BJ (cell line): ENCODE measurements at regions not wholly inside any gene's neighbourhood (a gene's known extent, or its start where the extent isn't known, plus 50 kb on each side); places are given as distances from the start of the nearest gene placed in this dataset.

Source experiments
- CTCF ChIA-PET: fragments of 350-600 bp; formaldehyde crosslinking; extraction: SDS; loops from one replicate; lab custom pipeline; 2021; ENCODE audit warnings: antibody characterized with exemption, inconsistent platforms; lab: Yijun Ruan, JAX
- POLR2A ChIA-PET: fragments of 300-600 bp; sonication (Branson Sonifier 250); formaldehyde crosslinking; extraction: SDS; loops from one replicate; lab custom pipeline; 2021; ENCODE audit warnings: antibody characterized with exemption; lab: Charles Lee
- DNase-seq: peaks from one replicate; pipeline ENCODE4 v3.0.0-alpha.2; 2011; ENCODE audit warnings: low read depth
- H3K27me3 ChIP-seq: 2 replicates; pipeline ENCODE4 v1.6.0; 2011; ENCODE audit warnings: low read length; ENCODE audit not compliant: control insufficient read depth, insufficient read depth
- H3K36me3 ChIP-seq: 2 replicates; pipeline ENCODE4 v1.5.1; 2011; ENCODE audit warnings: low read length; ENCODE audit not compliant: control insufficient read depth, insufficient read depth
- H3K4me3 ChIP-seq: 2 replicates; pipeline ENCODE4 v1.5.1; 2011; ENCODE audit warnings: low read depth, mild to moderate bottlenecking, control low read depth, low read length
- TF ChIP-seq, protein P1 (sequence below): IDR thresholded peaks from 2 replicates; pipeline ENCODE4 v1.5.1; 2011; ENCODE audit warnings: low read depth, mild to moderate bottlenecking, control low read depth, inconsistent platforms, low read length, moderate library complexity; ENCODE audit not compliant: insufficient read depth

DNA sequence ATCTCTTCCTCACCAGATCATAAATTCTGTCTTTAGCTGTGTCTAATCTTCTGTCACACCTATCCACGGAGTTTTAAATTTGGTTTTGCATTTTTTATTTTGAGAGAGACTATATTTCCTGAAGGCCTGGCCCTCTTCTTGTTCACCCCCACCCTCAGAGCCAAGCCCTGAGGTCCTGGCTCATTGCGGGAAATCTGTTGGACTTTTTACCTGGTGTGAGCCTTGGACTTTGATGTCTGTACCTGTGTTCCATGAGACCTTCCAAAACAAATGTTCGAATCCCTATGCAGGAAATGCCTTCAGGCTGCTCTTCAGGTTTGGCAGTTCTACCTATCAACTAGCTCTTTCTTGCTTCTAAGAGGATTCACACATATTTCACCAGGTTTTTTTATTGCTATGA is 175.2 kb upstream of the GRB10 start:
- ChIA-PET CTCF (no interaction called here), POLR2A (no interaction called here)
- TF ChIP-seq, protein P1, sequence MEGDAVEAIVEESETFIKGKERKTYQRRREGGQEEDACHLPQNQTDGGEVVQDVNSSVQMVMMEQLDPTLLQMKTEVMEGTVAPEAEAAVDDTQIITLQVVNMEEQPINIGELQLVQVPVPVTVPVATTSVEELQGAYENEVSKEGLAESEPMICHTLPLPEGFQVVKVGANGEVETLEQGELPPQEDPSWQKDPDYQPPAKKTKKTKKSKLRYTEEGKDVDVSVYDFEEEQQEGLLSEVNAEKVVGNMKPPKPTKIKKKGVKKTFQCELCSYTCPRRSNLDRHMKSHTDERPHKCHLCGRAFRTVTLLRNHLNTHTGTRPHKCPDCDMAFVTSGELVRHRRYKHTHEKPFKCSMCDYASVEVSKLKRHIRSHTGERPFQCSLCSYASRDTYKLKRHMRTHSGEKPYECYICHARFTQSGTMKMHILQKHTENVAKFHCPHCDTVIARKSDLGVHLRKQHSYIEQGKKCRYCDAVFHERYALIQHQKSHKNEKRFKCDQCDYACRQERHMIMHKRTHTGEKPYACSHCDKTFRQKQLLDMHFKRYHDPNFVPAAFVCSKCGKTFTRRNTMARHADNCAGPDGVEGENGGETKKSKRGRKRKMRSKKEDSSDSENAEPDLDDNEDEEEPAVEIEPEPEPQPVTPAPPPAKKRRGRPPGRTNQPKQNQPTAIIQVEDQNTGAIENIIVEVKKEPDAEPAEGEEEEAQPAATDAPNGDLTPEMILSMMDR: no peak

DNA sequence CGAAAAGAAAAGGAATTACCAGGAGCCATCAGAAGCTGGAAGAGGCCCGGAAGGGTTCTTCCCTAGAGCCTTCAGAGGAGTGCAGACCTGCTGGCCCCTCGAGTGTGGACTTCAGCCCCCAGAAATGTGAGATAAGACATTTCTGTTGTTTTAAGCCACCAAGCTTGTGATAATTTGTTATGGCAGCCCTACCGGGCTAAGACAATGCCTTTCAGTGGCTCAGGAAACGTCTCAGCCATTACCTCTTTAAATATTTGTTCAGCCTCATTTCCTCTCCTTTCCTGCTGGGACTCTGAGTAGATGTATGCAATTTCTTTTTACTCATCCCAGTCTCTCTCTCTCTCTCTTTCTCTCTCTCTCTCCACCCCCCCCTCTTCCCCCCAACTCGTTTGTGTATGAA is 174.7 kb upstream of the GRB10 start:
- ChIA-PET CTCF (no interaction called here), POLR2A (no interaction called here)
- no peak overlapping the region for H3K4me3 ChIP-seq
- no peak for DNase-seq
- TF ChIP-seq, protein P1: no peak
- H3K36me3 ChIP-seq: no peaks in the 10 kb centered on the region
- H3K27me3 ChIP-seq: no peaks in the 10 kb centered on the region

More for the DNA sequence above, 175.2 kb upstream of the GRB10 start:
- Histone ChIP-seq H3K36me3 (no peaks in the 10 kb centered on the region), H3K4me3 (no peak overlapping the region), H3K27me3 (no peaks in the 10 kb centered on the region)
- no peak for DNase-seq

DNA sequence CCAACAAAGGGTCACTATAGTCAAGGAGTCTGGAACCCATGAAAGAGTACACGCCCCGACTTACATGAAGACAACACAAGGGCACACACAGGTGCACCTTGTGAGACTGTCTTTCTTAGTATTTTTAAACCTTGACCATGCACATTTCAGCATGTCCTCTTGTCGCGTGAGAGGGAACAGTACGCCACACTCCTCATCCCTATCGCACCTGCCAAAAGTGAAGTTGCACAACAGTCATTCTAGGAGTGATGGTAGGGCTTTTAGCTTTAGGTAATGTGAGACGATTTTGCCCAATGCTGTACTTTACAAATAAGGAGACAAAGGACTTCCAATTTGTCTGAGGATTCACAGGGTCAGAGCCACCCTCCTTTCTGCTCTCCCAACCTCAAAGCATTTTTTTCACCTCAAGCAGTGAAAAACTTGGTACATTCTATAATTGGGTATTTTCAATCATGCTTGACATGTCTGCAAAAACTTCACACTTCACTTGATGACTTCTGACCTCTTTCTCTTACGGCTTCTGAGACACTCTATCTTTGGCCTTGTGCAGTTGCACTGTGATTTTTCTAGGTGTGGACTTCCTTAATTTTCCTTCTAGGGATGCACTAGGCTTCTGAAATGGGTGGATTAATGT is 173.9 kb upstream of the GRB10 start:
- no peaks in the 10 kb centered on the region; the same call in 1 of the 2 replicates for H3K27me3 ChIP-seq
- TF ChIP-seq, protein P1: no peak
- no peak overlapping the region for H3K4me3 ChIP-seq
- POLR2A ChIA-PET: no interaction called here
- no peak for DNase-seq
- CTCF ChIA-PET: no interaction called here
- no peaks in the 10 kb centered on the region for H3K36me3 ChIP-seq

DNA sequence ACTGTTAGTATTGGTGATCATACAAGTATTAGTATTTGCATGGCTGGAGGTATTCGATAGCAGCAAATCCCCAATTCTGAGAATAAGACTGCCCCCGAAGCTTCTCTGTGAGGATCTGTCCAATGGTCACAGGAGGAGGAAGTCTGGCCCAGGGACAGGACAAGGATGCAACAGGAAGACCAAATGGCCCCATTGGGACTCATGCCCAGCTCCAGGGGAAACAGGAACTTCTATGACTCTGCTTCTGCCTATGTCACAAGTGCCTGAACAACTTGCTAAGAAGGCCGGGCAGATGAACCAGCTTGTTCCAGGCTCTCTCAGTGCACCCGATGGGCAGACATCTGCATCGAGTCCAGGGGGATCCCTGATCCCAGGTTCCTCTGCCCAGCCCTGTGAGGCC is 172.0 kb upstream of the GRB10 start:
- no peaks in the 10 kb centered on the region for H3K36me3 ChIP-seq
- ChIA-PET POLR2A (no interaction called here), CTCF (interaction anchor here (1.2 kb wide), 1 partner anchor 9 kb away, joined by 4 read pairs; no protein-coding TSS in a partner anchor)
- TF ChIP-seq, protein P1: no peak
- H3K27me3 ChIP-seq: no peaks in the 10 kb centered on the region; the same call in 1 of the 2 replicates
- H3K4me3 ChIP-seq: no peak overlapping the region
- DNase-seq: no peak

DNA sequence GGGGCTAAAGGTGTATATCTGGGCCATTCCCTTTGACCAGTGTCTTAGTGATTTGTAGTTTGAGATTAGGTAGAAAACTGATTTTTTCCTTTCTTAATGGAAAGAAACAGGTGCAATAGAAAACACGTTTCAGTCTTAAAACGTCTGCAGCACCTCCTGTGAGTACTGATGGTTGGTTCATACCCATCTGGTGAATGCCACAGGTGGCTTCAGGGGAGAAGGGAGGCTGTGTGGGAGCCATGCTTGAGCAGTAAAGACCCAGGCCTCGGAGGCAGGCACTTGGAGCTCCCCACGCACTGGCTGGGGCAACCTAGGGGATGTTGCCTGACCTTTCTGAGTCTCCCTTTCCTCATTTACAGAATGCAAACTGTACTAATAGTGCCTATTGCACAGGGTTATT is 171.5 kb upstream of the GRB10 start:
- TF ChIP-seq, protein P1: no peak
- DNase-seq: no peak
- ChIA-PET CTCF (interaction anchor here (1.2 kb wide), 1 partner anchor 10 kb away, joined by 4 read pairs; no protein-coding TSS in a partner anchor), POLR2A (no interaction called here)
- Histone ChIP-seq H3K4me3 (no peak overlapping the region), H3K27me3 (no peaks in the 10 kb centered on the region; the same call in 1 of the 2 replicates), H3K36me3 (no peaks in the 10 kb centered on the region)
